ENCODE measurements at regions not wholly inside any gene's neighbourhood (a gene's known extent, or its start where the extent isn't known, plus 50 kb on each side); places are given as distances from the start of the nearest gene placed in this dataset.

GRCh38 chr7:130878785-130879184 is 144.8 kb upstream of the KLF14 start:
- Histone ChIP-seq H3K4me3 (ENCODE audit: low read depth, low read length) (no peak overlapping the region), H3K9me3 (no peaks in the 10 kb centered on the region), H3K4me1 (no peaks in the 10 kb centered on the region), H3K36me3 (ENCODE audit: control insufficient read depth, insufficient read depth, low read length) (no peaks in the 10 kb centered on the region), H3K27me3 (replicated peaks; ENCODE audit: control insufficient read depth, insufficient read depth, low read length) (no peaks in the 10 kb centered on the region)
- ChIA-PET POLR2A (no interaction called here), CTCF (no interaction called here)
- DNase-seq = no peak
- no peak for TF ChIP-seq CTCF (IDR thresholded peaks at IDR 0.05; ENCODE audit: insufficient read depth in 1 of 2, low read depth in 1 of 2, low read length in 1 of 2, severe bottlenecking in 1 of 2, unreplicated experiment in 1 of 2)
- Mint-ChIP-seq H3K27ac (ENCODE audit: unreplicated experiment) (no peak overlapping the region), H3K9me3 (ENCODE audit: unreplicated experiment) (no peaks in the 10 kb centered on the region), H3K4me3 (ENCODE audit: unreplicated experiment) (no peak overlapping the region), H3K36me3 (ENCODE audit: insufficient read depth, unreplicated experiment) (peaks cover 9% of the 10 kb centered on the region), H3K4me1 (ENCODE audit: low read depth, unreplicated experiment) (no peaks in the 10 kb centered on the region), H3K27me3 (ENCODE audit: insufficient read depth, unreplicated experiment) (no peaks in the 10 kb centered on the region)
- intact Hi-C loops (cut with micrococcal nuclease; ENCODE audit: unreplicated experiment) = loop anchor here (5.0 kb wide), 1 partner anchor 629 kb away; no protein-coding TSS in a partner anchor
- no TSS peak for BruUV-seq (replicated peaks)

GRCh38 chr7:130879191-130879590 is 145.2 kb upstream of the KLF14 start:
- no peaks in the 10 kb centered on the region for H3K4me1 Mint-ChIP-seq (ENCODE audit: low read depth, unreplicated experiment)
- no peaks in the 10 kb centered on the region for H3K27me3 Mint-ChIP-seq (ENCODE audit: insufficient read depth, unreplicated experiment)
- H3K9me3 ChIP-seq = no peaks in the 10 kb centered on the region
- CTCF ChIA-PET = no interaction called here
- POLR2A ChIA-PET = no interaction called here
- no peak overlapping the region for H3K4me3 Mint-ChIP-seq (ENCODE audit: unreplicated experiment)
- no peak overlapping the region for H3K27ac Mint-ChIP-seq (ENCODE audit: unreplicated experiment)
- no peak overlapping the region for H3K4me3 ChIP-seq (ENCODE audit: low read depth, low read length)
- no peaks in the 10 kb centered on the region for H3K36me3 ChIP-seq (ENCODE audit: control insufficient read depth, insufficient read depth, low read length)
- no peaks in the 10 kb centered on the region for H3K9me3 Mint-ChIP-seq (ENCODE audit: unreplicated experiment)
- intact Hi-C loops (cut with micrococcal nuclease; ENCODE audit: unreplicated experiment) = loop anchor here (5.0 kb wide), 1 partner anchor 628 kb away; no protein-coding TSS in a partner anchor
- H3K27me3 ChIP-seq (replicated peaks; ENCODE audit: control insufficient read depth, insufficient read depth, low read length) = no peaks in the 10 kb centered on the region
- no peak for TF ChIP-seq CTCF (IDR thresholded peaks at IDR 0.05; ENCODE audit: insufficient read depth in 1 of 2, low read depth in 1 of 2, low read length in 1 of 2, severe bottlenecking in 1 of 2, unreplicated experiment in 1 of 2)
- BruUV-seq (replicated peaks) = no TSS peak
- no peaks in the 10 kb centered on the region for H3K4me1 ChIP-seq
- H3K36me3 Mint-ChIP-seq (ENCODE audit: insufficient read depth, unreplicated experiment) = peaks cover 9% of the 10 kb centered on the region
- no peak for DNase-seq

GRCh38 chr7:130880668-130881067 is 146.7 kb upstream of the KLF14 start:
- H3K27me3 ChIP-seq (replicated peaks; ENCODE audit: control insufficient read depth, insufficient read depth, low read length) = no peaks in the 10 kb centered on the region
- no peak for DNase-seq
- Mint-ChIP-seq H3K9me3 (ENCODE audit: unreplicated experiment) (no peaks in the 10 kb centered on the region), H3K4me3 (ENCODE audit: unreplicated experiment) (no peak overlapping the region), H3K27me3 (ENCODE audit: insufficient read depth, unreplicated experiment) (no peaks in the 10 kb centered on the region), H3K36me3 (ENCODE audit: insufficient read depth, unreplicated experiment) (peaks cover 19% of the 10 kb centered on the region), H3K4me1 (ENCODE audit: low read depth, unreplicated experiment) (peaks cover 14% of the 10 kb centered on the region), H3K27ac (ENCODE audit: unreplicated experiment) (no peak overlapping the region)
- intact Hi-C loops (cut with micrococcal nuclease; ENCODE audit: unreplicated experiment) = no loop called here
- CTCF ChIA-PET = no interaction called here
- POLR2A ChIA-PET = no interaction called here
- no peak overlapping the region for H3K4me3 ChIP-seq (ENCODE audit: low read depth, low read length)
- H3K36me3 ChIP-seq (ENCODE audit: control insufficient read depth, insufficient read depth, low read length) = no peaks in the 10 kb centered on the region
- no TSS peak for BruUV-seq (replicated peaks)
- H3K9me3 ChIP-seq = no peaks in the 10 kb centered on the region
- peaks cover 12% of the 10 kb centered on the region for H3K4me1 ChIP-seq
- TF ChIP-seq CTCF (IDR thresholded peaks at IDR 0.05; ENCODE audit: insufficient read depth in 1 of 2, low read depth in 1 of 2, low read length in 1 of 2, severe bottlenecking in 1 of 2, unreplicated experiment in 1 of 2) = no peak
